ENCODE measurements at regions not wholly inside any gene's neighbourhood (a gene's known extent, or its start where the extent isn't known, plus 50 kb on each side); places are given as distances from the start of the nearest gene placed in this dataset.
"Not testable (repeated sequence)": the region's sequence is repeated elsewhere in the genome, so short reads cannot be mapped to it uniquely, and the experiment has no call there.

- Histone ChIP-seq H3K9me3 (no peaks in the 10 kb centered on the region), H3K36me3 (no peaks in the 10 kb centered on the region), H3K4me3 (ENCODE audit: low read depth in 1 of 2, low read length in 1 of 2) (no peak overlapping the region), H3K27ac (no peak overlapping the region), H3K4me1 (ENCODE audit: control insufficient read depth in 1 of 2, insufficient read depth in 1 of 2, low read depth in 1 of 2, low read length in 1 of 2) (no peaks in the 10 kb centered on the region), H3K27me3 (no peaks in the 10 kb centered on the region)
- no peak for TF ChIP-seq CTCF (IDR thresholded peaks at IDR 0.05)
These were observed 750.4 kb downstream of the TENT5A start for GRCh38 chr6:81002126-81002525.

- Histone ChIP-seq H3K27ac (no peak overlapping the region), H3K4me3 (ENCODE audit: low read depth in 1 of 2, low read length in 1 of 2) (no peak overlapping the region), H3K27me3 (no peaks in the 10 kb centered on the region), H3K4me1 (ENCODE audit: control insufficient read depth in 1 of 2, insufficient read depth in 1 of 2, low read depth in 1 of 2, low read length in 1 of 2) (no peaks in the 10 kb centered on the region), H3K9me3 (no peaks in the 10 kb centered on the region), H3K36me3 (no peaks in the 10 kb centered on the region)
- no peak for TF ChIP-seq CTCF (IDR thresholded peaks at IDR 0.05)
These were observed 761.2 kb downstream of the TENT5A start for GRCh38 chr6:80991316-80991715.

GRCh38 chr6:80988892-80989291 lies 763.6 kb downstream of the TENT5A start:
- Histone ChIP-seq H3K4me1 (ENCODE audit: control insufficient read depth in 1 of 2, insufficient read depth in 1 of 2, low read depth in 1 of 2, low read length in 1 of 2) (no peaks in the 10 kb centered on the region), H3K9me3 (no peaks in the 10 kb centered on the region), H3K27ac (no peak overlapping the region), H3K4me3 (ENCODE audit: low read depth in 1 of 2, low read length in 1 of 2) (no peak overlapping the region), H3K27me3 (no peaks in the 10 kb centered on the region), H3K36me3 (no peaks in the 10 kb centered on the region)
- no peak for TF ChIP-seq CTCF (IDR thresholded peaks at IDR 0.05)

GRCh38 chr6:80988286-80988685 lies 764.2 kb downstream of the TENT5A start:
- no peak overlapping the region for H3K27ac ChIP-seq
- H3K4me1 ChIP-seq (ENCODE audit: control insufficient read depth in 1 of 2, insufficient read depth in 1 of 2, low read depth in 1 of 2, low read length in 1 of 2): no peaks in the 10 kb centered on the region
- H3K36me3 ChIP-seq: no peaks in the 10 kb centered on the region
- TF ChIP-seq CTCF (IDR thresholded peaks at IDR 0.05): no peak
- H3K4me3 ChIP-seq (ENCODE audit: low read depth in 1 of 2, low read length in 1 of 2): no peak overlapping the region
- H3K27me3 ChIP-seq: no peaks in the 10 kb centered on the region
- H3K9me3 ChIP-seq: no peaks in the 10 kb centered on the region

GRCh38 chr6:80981226-80981625 lies 771.3 kb downstream of the TENT5A start:
- H3K9me3 ChIP-seq; H3K36me3 ChIP-seq; H3K27me3 ChIP-seq; H3K4me1 ChIP-seq (ENCODE audit: control insufficient read depth in 1 of 2, insufficient read depth in 1 of 2, low read depth in 1 of 2, low read length in 1 of 2); H3K4me3 ChIP-seq (ENCODE audit: low read depth in 1 of 2, low read length in 1 of 2); H3K27ac ChIP-seq: not testable (repeated sequence)

- Histone ChIP-seq H3K36me3 (no peaks in the 10 kb centered on the region), H3K27me3 (no peaks in the 10 kb centered on the region), H3K4me3 (ENCODE audit: low read depth in 1 of 2, low read length in 1 of 2) (no peak overlapping the region), H3K4me1 (ENCODE audit: control insufficient read depth in 1 of 2, insufficient read depth in 1 of 2, low read depth in 1 of 2, low read length in 1 of 2) (no peaks in the 10 kb centered on the region), H3K27ac (no peak overlapping the region), H3K9me3 (no peaks in the 10 kb centered on the region)
- no peak for TF ChIP-seq CTCF (IDR thresholded peaks at IDR 0.05)
These were observed 776.1 kb downstream of the TENT5A start for GRCh38 chr6:80976336-80976735.

All from neutrophil (primary cell).